ENCODE measurements at regions not wholly inside any gene's neighbourhood (a gene's known extent, or its start where the extent isn't known, plus 50 kb on each side); places are given as distances from the start of the nearest gene placed in this dataset.

GRCh38 chr14:27148143-27148542 is 550.3 kb upstream of the NOVA1 start:
- TF ChIP-seq EZH2 (IDR thresholded peaks at IDR 0.05; ENCODE audit: borderline replicate concordance, insufficient read depth, low read length, poor library complexity, severe bottlenecking) (no peak), CTCF (IDR thresholded peaks at IDR 0.05; ENCODE audit: poor library complexity, severe bottlenecking) (no peak), REST (IDR thresholded peaks at IDR 0.05; ENCODE audit: borderline replicate concordance) (no peak), RAD21 (conservative IDR thresholded peaks at IDR 0.05) (no peak), MXI1 (conservative IDR thresholded peaks at IDR 0.05; ENCODE audit: poor library complexity, severe bottlenecking) (no peak), SMC3 (conservative IDR thresholded peaks at IDR 0.05; ENCODE audit: poor library complexity) (no peak), TAF1 (IDR thresholded peaks at IDR 0.05; ENCODE audit: low read depth) (no peak)
- no peaks in the 10 kb centered on the region for H3F3A ChIP-seq (ENCODE audit: insufficient read depth, low read length, poor library complexity, severe bottlenecking)

GRCh38 chr14:27164139-27164538 is 566.3 kb upstream of the NOVA1 start:
- Histone ChIP-seq H3K9me2 (ENCODE audit: insufficient read depth, low read length) (no peaks in the 10 kb centered on the region), H2AFZ (ENCODE audit: low read depth, low read length) (no peak overlapping the region), H3K9ac (ENCODE audit: low read length) (no peak overlapping the region), H3K27ac (ENCODE audit: low read length) (no peak overlapping the region), H3F3A (ENCODE audit: insufficient read depth, low read length, poor library complexity, severe bottlenecking) (no peaks in the 10 kb centered on the region), H3K79me2 (replicated peaks; ENCODE audit: insufficient read depth, low read length) (no peaks in the 10 kb centered on the region), H3K4me3 (ENCODE audit: low read length) (no peak overlapping the region), H3K36me3 (ENCODE audit: insufficient read depth, low read length) (no peaks in the 10 kb centered on the region), H3K27me3 (ENCODE audit: insufficient read depth, low read depth, low read length) (no peaks in the 10 kb centered on the region), H3K9me3 (ENCODE audit: low read length) (no peaks in the 10 kb centered on the region), H3K4me2 (ENCODE audit: low read length) (no peak overlapping the region), H4K20me1 (ENCODE audit: insufficient read depth) (no peaks in the 10 kb centered on the region)
- TF ChIP-seq RAD21 (conservative IDR thresholded peaks at IDR 0.05) = no peak
- TF ChIP-seq CTCF (IDR thresholded peaks at IDR 0.05; ENCODE audit: poor library complexity, severe bottlenecking) = no peak
- TF ChIP-seq SMC3 (conservative IDR thresholded peaks at IDR 0.05; ENCODE audit: poor library complexity) = no peak
- no peak for TF ChIP-seq EP300 (conservative IDR thresholded peaks at IDR 0.05; ENCODE audit: poor library complexity, severe bottlenecking)
- TF ChIP-seq TAF1 (IDR thresholded peaks at IDR 0.05; ENCODE audit: low read depth) = no peak
- no peak for TF ChIP-seq POLR2AphosphoS5 (IDR thresholded peaks at IDR 0.05)
- TF ChIP-seq MXI1 (conservative IDR thresholded peaks at IDR 0.05; ENCODE audit: poor library complexity, severe bottlenecking) = no peak
- TF ChIP-seq REST (IDR thresholded peaks at IDR 0.05; ENCODE audit: borderline replicate concordance) = no peak
- no peak for TF ChIP-seq EZH2 (IDR thresholded peaks at IDR 0.05; ENCODE audit: borderline replicate concordance, insufficient read depth, low read length, poor library complexity, severe bottlenecking)

More at GRCh38 chr14:27148143-27148542, 550.3 kb upstream of the NOVA1 start:
- Histone ChIP-seq H3K79me2 (replicated peaks; ENCODE audit: insufficient read depth, low read length) (no peaks in the 10 kb centered on the region), H3K9me2 (ENCODE audit: insufficient read depth, low read length) (no peaks in the 10 kb centered on the region), H3K9me3 (ENCODE audit: low read length) (no peaks in the 10 kb centered on the region), H2AFZ (ENCODE audit: low read depth, low read length) (no peak overlapping the region), H3K4me2 (ENCODE audit: low read length) (no peak overlapping the region), H3K4me3 (ENCODE audit: low read length) (no peak overlapping the region), H3K9ac (ENCODE audit: low read length) (no peak overlapping the region), H4K20me1 (ENCODE audit: insufficient read depth) (no peaks in the 10 kb centered on the region), H3K27ac (ENCODE audit: low read length) (no peak overlapping the region), H3K36me3 (ENCODE audit: insufficient read depth, low read length) (no peaks in the 10 kb centered on the region), H3K27me3 (ENCODE audit: insufficient read depth, low read depth, low read length) (no peaks in the 10 kb centered on the region)
